ENCODE measurements at regions not wholly inside any gene's neighbourhood (a gene's known extent, or its start where the extent isn't known, plus 50 kb on each side); places are given as distances from the start of the nearest gene placed in this dataset.

DNA sequence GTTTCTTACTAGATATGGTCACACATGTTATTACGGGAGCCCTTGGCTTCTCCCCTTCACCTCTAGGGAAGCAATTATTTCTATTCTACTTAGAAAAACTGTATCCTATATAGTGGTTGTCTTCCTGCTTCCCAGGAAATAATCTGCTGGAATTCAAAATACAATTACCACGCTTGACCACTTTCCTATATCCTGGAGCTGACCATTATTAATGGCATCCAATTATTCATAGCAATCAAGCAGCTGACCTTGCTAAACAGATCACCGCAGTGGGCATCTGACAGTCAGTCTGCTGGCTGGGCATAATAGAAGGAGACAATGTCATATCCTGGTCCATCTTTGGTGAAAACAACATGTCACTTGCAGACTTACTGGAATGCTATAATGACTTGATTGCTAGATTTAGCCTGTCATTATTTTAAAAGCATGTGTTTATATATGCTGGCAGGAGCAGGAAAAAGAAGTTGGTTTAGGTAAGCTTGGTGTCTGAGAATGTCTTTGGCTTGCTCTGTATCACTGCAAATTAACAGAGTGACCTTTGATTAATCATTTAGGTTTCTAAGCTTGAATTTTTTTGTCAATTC, 325.6 kb upstream of the FAM98A start (continued):
- no peak for TF ChIP-seq ATF6 (CRISPR knock-in tag; IDR thresholded peaks at IDR 0.05)
- no peak for TF ChIP-seq CREM (CRISPR knock-in tag; IDR thresholded peaks at IDR 0.05)
- no peak for TF ChIP-seq ZNF232 (CRISPR knock-in tag; IDR thresholded peaks at IDR 0.05)
- TF ChIP-seq SP1 (CRISPR knock-in tag; conservative IDR thresholded peaks at IDR 0.05) = no peak
- no peak for TF ChIP-seq ELF4 (CRISPR knock-in tag; IDR thresholded peaks at IDR 0.05; ENCODE audit: low read depth)
- TF ChIP-seq SMAD3 (CRISPR knock-in tag; IDR thresholded peaks at IDR 0.05; ENCODE audit: borderline replicate concordance) = no peak
- no peak for TF ChIP-seq NFE2L1 (CRISPR knock-in tag; IDR thresholded peaks at IDR 0.05)
- no peak for TF ChIP-seq IRF1 (CRISPR knock-in tag; IDR thresholded peaks at IDR 0.05)
- TF ChIP-seq, protein P1, sequence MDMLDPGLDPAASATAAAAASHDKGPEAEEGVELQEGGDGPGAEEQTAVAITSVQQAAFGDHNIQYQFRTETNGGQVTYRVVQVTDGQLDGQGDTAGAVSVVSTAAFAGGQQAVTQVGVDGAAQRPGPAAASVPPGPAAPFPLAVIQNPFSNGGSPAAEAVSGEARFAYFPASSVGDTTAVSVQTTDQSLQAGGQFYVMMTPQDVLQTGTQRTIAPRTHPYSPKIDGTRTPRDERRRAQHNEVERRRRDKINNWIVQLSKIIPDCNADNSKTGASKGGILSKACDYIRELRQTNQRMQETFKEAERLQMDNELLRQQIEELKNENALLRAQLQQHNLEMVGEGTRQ (CRISPR knock-in tag; IDR thresholded peaks at IDR 0.05) = no peak
- no peak for TF ChIP-seq ZNF671 (CRISPR knock-in tag; IDR thresholded peaks at IDR 0.05)
- TF ChIP-seq IRF2 (CRISPR knock-in tag; IDR thresholded peaks at IDR 0.05; ENCODE audit: borderline replicate concordance, low read depth) = no peak

DNA sequence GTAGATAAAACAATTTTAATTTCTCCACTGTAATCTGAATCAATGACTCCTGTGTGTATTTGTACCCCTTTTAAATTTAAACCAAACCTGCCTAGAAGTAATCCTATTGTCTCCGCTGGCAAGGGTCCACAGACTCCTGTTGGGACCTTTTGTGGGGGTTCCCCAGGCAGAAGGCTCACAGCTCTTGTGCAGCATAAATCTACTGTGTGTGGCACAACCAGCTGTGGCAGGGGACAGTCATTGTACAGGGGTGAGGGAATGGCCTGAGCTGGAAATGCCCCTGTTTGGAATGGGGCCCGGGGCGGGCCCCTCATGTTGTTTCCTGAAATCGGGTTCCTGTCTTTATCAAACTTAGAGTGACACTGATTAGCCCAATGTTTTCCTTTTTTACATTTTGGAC, 318.2 kb upstream of the FAM98A start:
- Mint-ChIP-seq H3K4me3 (no peak overlapping the region), H3K9me3 (peaks cover 77% of the 10 kb centered on the region), H3K27me3 (ENCODE audit: low read depth) (peaks cover 3% of the 10 kb centered on the region; the same call in 1 of the 2 replicates), H3K36me3 (peaks cover 61% of the 10 kb centered on the region), H3K4me1 (peaks cover 5% of the 10 kb centered on the region; the same call in 1 of the 2 replicates), H3K27ac (no peak overlapping the region)
- DNase-seq (ENCODE audit: low spot score) = no peak
- ChIA-PET CTCF (no interaction called here), POLR2A (no interaction called here)
- ATAC-seq = no peak
- TF ChIP-seq JUN (CRISPR knock-in tag; IDR thresholded peaks at IDR 0.05) = no peak
- TF ChIP-seq, protein P2, sequence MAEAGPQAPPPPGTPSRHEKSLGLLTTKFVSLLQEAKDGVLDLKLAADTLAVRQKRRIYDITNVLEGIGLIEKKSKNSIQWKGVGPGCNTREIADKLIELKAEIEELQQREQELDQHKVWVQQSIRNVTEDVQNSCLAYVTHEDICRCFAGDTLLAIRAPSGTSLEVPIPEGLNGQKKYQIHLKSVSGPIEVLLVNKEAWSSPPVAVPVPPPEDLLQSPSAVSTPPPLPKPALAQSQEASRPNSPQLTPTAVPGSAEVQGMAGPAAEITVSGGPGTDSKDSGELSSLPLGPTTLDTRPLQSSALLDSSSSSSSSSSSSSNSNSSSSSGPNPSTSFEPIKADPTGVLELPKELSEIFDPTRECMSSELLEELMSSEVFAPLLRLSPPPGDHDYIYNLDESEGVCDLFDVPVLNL (CRISPR knock-in tag; IDR thresholded peaks at IDR 0.05; ENCODE audit: borderline replicate concordance, low read depth) = no peak
- TF ChIP-seq ZBTB21 (CRISPR knock-in tag; IDR thresholded peaks at IDR 0.05; ENCODE audit: borderline replicate concordance) = no peak
- TF ChIP-seq ATF3 (CRISPR knock-in tag; conservative IDR thresholded peaks at IDR 0.05) = no peak
- no peak for TF ChIP-seq ZNF425 (CRISPR knock-in tag; conservative IDR thresholded peaks at IDR 0.05)
- no peak for TF ChIP-seq PRDM15 (CRISPR knock-in tag; IDR thresholded peaks at IDR 0.05)
- TF ChIP-seq ARID4B (CRISPR knock-in tag; IDR thresholded peaks at IDR 0.05; ENCODE audit: borderline replicate concordance) = no peak
- no peak for TF ChIP-seq ZMAT4 (CRISPR knock-in tag; IDR thresholded peaks at IDR 0.05)

Measured in WTC11 (cell line).